ENCODE measurements at regions not wholly inside any gene's neighbourhood (a gene's known extent, or its start where the extent isn't known, plus 50 kb on each side); places are given as distances from the start of the nearest gene placed in this dataset.

DNA sequence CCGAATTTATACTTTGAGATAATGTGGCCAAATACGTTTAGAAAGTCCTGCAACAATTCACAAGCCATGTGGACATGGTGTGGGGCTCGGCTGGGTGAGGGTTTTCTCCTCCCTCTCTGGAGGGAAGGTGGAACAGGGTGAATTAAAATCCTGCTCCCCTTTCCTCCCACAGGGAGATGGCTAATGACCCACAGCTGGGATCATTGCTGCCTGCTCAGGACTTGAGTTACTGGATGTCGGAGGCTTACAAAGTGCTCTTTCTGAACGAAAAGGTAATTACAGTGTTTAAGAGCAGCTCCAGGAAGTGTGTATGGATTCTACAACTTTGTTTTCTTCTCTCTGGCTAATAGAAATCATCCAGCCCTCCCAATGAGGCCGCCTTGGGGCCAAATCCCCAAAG, 97.9 kb upstream of the ALKAL2 start:
- TF ChIP-seq POLR2A (IDR thresholded peaks at IDR 0.05) (no peak), POLR2AphosphoS5 (IDR thresholded peaks at IDR 0.05; ENCODE audit: insufficient read depth in 1 of 2, low read depth in 1 of 2) (no peak)
- TF ChIP-seq, protein P1, sequence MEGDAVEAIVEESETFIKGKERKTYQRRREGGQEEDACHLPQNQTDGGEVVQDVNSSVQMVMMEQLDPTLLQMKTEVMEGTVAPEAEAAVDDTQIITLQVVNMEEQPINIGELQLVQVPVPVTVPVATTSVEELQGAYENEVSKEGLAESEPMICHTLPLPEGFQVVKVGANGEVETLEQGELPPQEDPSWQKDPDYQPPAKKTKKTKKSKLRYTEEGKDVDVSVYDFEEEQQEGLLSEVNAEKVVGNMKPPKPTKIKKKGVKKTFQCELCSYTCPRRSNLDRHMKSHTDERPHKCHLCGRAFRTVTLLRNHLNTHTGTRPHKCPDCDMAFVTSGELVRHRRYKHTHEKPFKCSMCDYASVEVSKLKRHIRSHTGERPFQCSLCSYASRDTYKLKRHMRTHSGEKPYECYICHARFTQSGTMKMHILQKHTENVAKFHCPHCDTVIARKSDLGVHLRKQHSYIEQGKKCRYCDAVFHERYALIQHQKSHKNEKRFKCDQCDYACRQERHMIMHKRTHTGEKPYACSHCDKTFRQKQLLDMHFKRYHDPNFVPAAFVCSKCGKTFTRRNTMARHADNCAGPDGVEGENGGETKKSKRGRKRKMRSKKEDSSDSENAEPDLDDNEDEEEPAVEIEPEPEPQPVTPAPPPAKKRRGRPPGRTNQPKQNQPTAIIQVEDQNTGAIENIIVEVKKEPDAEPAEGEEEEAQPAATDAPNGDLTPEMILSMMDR (IDR thresholded peaks at IDR 0.05): no peak

Data from vagina (tissue), 2 donors.